Heart right ventricle (tissue), 16 donors: ENCODE measurements at regions not wholly inside any gene's neighbourhood (a gene's known extent, or its start where the extent isn't known, plus 50 kb on each side); places are given as distances from the start of the nearest gene placed in this dataset.

Experiments used
- ATAC-seq, 8 donors: fragments of 200-7000 bp; cut with Tn5 transposase; one replicate each; pipeline ENCODE4 v1.9.1; 2020; ENCODE audit warnings: mild to moderate bottlenecking in 8 of 8, moderate library complexity in 8 of 8, moderate number of reproducible peaks in 1 of 8
- DNase-seq, 2 donors: peaks; one replicate each; pipeline ENCODE4 v3.0.0-alpha.2; 2020
- H3K27ac ChIP-seq, 10 donors: fragments of 200-600 bp; sonication (generic) in 2 of 10; one replicate each; pipeline versions ENCODE4 v1.5.0 to v1.8.0; 2020 to 2022; ENCODE audit warnings: mild to moderate bottlenecking in 3 of 10
- H3K27me3 ChIP-seq, 7 donors: fragments of 200-600 bp; one replicate each; pipeline ENCODE4 v1.8.0; 2021 to 2022; ENCODE audit warnings: mild to moderate bottlenecking in 2 of 7
- H3K36me3 ChIP-seq, 9 donors: fragments of 200-600 bp; sonication (generic) in 1 of 9; one replicate each; pipeline versions ENCODE4 v1.5.0 to v1.8.0; 2020 to 2022; ENCODE audit warnings: mild to moderate bottlenecking in 2 of 9
- H3K4me1 ChIP-seq, 9 donors: fragments of 200-600 bp; sonication (generic) in 1 of 9; one replicate each; pipeline versions ENCODE4 v1.5.0 to v1.8.0; 2020 to 2022; ENCODE audit warnings: mild to moderate bottlenecking in 4 of 9
- H3K4me3 ChIP-seq, 10 donors: fragments of 200-600 bp; sonication (generic) in 2 of 10; one replicate each; pipeline versions ENCODE4 v1.5.0 to v1.8.0; 2020 to 2022; ENCODE audit warnings: mild to moderate bottlenecking in 7 of 10, moderate library complexity in 2 of 10
- H3K9me3 ChIP-seq, 11 donors: fragments of 200-600 bp in 10 of 11; sonication (generic) in 2 of 11; one replicate each; pipeline versions ENCODE4 v1.5.0 to v1.8.0; 2013 to 2022; ENCODE audit warnings: mild to moderate bottlenecking in 2 of 11, control low read depth in 1 of 11, moderate library complexity in 1 of 11
- WGBS, 2 donors: extraction: QIAGEN DNeasy Blood & Tissue Kit; methylation state at CpG; one replicate each; pipeline ENCODE4 v1.1.7; 2013; ENCODE audit warnings: inconsistent platforms in 1 of 2; 5-methylcytosine and 5-hydroxymethylcytosine counted together
- intact Hi-C, 10 donors: fragments of 100-400 bp; cut with DNase I; formaldehyde crosslinking; loops; one replicate each; pipeline versions ENCODE4 v1.11.1 to v1.14.2; 2022
- TF ChIP-seq, protein P1 (sequence below), 9 donors: fragments of 200-600 bp; sonication (generic) in 2 of 9; IDR thresholded peaks; one replicate each; pipeline versions ENCODE4 v1.5.0 to v1.8.0; 2021 to 2022; ENCODE audit warnings: antibody characterized with exemption in 9 of 9, mild to moderate bottlenecking in 5 of 9, moderate library complexity in 1 of 9
- donor health status: Arrhythmogenic right ventricular cardiomyopathy.
- donor health status: ischemic (EF 13 %, LVEDD 7.1; RV severe dilation, severe dysfunction).
- donor health status: healthy with polysubstance abuse.
- donor health status: DM: no; HTN: yes; CAD: no.
- donor health status: DM: no; HTN: no; CAD: no.
- donor health status: ischemic (EF 25% LVEDD 6.9; RV normal size, moderate dysfunction).
- donor health status: ischemic (EF 25% LVEDD 5.7; RV mildly dilated, moderate dysfunction).
- donor health status: healthy.
- donor health status: DM: yes; HTN: yes; CAD: no.
- donor health status: Ischemic cardiomyopathy.
- donor health status: ischemic (EF 35%, LVEDD 5.7; RV mildly dilated, moderate dysfunction).
- donor health status: nonischemic (EF 11% LVEDD 7.7; RV severe dilation, severe dysfunction).
- donor health status: DM: yes; HTN: yes; CAD: no.
- donor health status: PGD.
- donor health status: ischemic (EF 29% LVEDD 5.4; RV normal size, mild dysfunction).
- donor health status: nonischemic (EF 23%, LVEDD 6.1; RV moderate dilation, normal function).

DNA sequence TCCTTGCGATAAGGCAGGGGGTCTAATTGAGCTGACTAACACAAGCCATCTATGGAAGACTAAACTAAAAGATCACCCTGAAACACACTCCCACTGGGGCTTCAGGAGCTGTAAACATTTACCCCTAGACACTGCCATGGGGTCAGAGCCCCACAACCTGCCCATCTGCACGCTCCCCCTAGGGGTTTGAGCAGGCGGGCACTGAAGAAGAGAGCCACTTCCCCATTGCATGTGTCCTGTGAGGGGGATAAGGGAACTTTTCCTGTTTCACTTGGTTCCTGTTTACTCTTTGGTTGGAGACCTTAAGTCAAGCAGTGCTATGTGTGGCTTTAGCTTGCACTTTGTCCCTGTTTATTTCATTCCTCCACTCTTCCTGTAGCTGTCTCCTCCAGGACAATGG, 1929.5 kb upstream of the CDH9 start:
- WGBS, 2 donors = 70 to 73% methylated on average over 3 of the region's 3 CpGs
- intact Hi-C loops = no loop called here

DNA sequence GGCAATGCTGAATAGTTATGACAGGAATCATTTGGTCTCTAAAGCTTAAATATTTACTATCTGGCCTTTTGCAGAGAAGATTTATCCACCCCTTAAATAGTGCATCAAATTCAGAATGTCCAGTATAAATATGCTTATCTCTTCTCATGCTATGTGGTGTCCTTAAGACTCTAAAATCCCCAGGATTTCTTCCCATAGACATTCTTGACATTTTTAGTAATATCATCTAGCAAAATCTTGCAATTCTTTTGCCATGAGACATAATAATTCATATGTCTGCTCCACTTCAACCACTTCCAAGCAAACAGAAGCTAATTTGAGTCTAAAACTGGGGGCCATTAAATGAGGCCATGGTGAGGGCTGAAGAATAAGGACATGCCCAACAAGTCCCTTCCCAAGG, 1923.4 kb upstream of the CDH9 start:
- Histone ChIP-seq H3K27me3 (no peaks in the 10 kb centered on the region), H3K36me3 (no peaks in the 10 kb centered on the region), H3K9me3 (peaks cover 0 to 19% (median 0%) of the 10 kb centered on the region in 11 donors), H3K4me1 (no peaks in the 10 kb centered on the region), H3K27ac (no peak overlapping the region), H3K4me3 (no peak overlapping the region)
- intact Hi-C loops = no loop called here
- no peak for DNase-seq
- ATAC-seq = no peak
- TF ChIP-seq, protein P1, sequence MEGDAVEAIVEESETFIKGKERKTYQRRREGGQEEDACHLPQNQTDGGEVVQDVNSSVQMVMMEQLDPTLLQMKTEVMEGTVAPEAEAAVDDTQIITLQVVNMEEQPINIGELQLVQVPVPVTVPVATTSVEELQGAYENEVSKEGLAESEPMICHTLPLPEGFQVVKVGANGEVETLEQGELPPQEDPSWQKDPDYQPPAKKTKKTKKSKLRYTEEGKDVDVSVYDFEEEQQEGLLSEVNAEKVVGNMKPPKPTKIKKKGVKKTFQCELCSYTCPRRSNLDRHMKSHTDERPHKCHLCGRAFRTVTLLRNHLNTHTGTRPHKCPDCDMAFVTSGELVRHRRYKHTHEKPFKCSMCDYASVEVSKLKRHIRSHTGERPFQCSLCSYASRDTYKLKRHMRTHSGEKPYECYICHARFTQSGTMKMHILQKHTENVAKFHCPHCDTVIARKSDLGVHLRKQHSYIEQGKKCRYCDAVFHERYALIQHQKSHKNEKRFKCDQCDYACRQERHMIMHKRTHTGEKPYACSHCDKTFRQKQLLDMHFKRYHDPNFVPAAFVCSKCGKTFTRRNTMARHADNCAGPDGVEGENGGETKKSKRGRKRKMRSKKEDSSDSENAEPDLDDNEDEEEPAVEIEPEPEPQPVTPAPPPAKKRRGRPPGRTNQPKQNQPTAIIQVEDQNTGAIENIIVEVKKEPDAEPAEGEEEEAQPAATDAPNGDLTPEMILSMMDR (IDR thresholded peaks at IDR 0.05) = no peak

More for the DNA sequence above, 1929.5 kb upstream of the CDH9 start:
- Histone ChIP-seq H3K4me1 (no peaks in the 10 kb centered on the region), H3K9me3 (peaks cover 0 to 25% (median 0%) of the 10 kb centered on the region in 11 donors), H3K27me3 (no peaks in the 10 kb centered on the region), H3K27ac (no peak overlapping the region), H3K4me3 (no peak overlapping the region), H3K36me3 (no peaks in the 10 kb centered on the region)
- no peak for DNase-seq
- TF ChIP-seq, protein P1 (IDR thresholded peaks at IDR 0.05) = no peak
- ATAC-seq = no peak

DNA sequence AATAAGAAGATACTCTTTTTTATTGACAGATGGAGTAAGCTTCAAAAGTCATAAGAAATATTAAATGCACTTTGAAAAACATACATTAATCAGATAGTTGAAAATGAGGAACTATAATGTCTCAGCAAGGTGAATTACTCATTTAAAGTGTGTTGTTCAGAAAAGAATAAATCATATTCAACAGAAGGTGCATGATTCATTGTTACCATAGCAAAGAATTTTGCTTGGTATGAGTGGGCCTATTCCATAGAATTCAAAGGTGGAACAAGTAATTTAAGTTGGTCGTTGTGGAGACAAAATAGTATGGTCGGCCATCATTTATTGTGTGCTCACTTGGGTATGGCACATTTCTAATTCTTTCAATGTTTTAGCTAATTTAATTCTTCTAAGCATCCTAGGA, 1920.2 kb upstream of the CDH9 start:
- Histone ChIP-seq H3K36me3 (no peaks in the 10 kb centered on the region), H3K4me1 (no peaks in the 10 kb centered on the region), H3K27ac (no peak overlapping the region), H3K4me3 (no peak overlapping the region), H3K9me3 (peaks cover 0 to 21% (median 0%) of the 10 kb centered on the region in 11 donors), H3K27me3 (no peaks in the 10 kb centered on the region)
- 77% methylated on average over 2 of the region's 2 CpGs for WGBS, 2 donors
- TF ChIP-seq, protein P1 (IDR thresholded peaks at IDR 0.05) = no peak
- intact Hi-C loops = no loop called here
- ATAC-seq (no peak), DNase-seq (no peak)

DNA sequence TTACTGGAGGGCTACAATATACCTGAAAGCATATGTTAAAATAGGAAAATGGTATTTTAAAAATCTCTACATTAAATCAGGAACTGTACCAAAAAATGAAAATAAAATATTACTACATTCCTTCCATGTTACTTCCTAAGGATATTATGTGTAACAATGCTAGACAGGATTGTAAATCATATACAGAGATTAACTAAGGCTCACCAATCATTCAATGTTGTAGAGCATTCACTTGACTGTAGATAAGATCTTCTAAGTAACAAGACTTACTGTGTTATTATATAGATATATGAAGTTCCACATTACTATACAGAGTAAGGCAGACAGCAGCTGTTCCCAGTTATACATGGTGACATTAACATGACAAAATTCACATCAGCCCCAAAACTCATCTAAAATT, 1919.1 kb upstream of the CDH9 start:
- ATAC-seq = no peak
- intact Hi-C loops = no loop called here

More for the DNA sequence above, 1919.1 kb upstream of the CDH9 start:
- TF ChIP-seq, protein P1 (IDR thresholded peaks at IDR 0.05) = no peak
- Histone ChIP-seq H3K27ac (no peak overlapping the region), H3K4me1 (no peaks in the 10 kb centered on the region), H3K4me3 (no peak overlapping the region), H3K36me3 (no peaks in the 10 kb centered on the region), H3K9me3 (peaks cover 0 to 23% (median 0%) of the 10 kb centered on the region in 11 donors), H3K27me3 (no peaks in the 10 kb centered on the region)
- no peak for DNase-seq
